OCI-LY7 (cell line): ENCODE measurements at regions not wholly inside any gene's neighbourhood (a gene's known extent, or its start where the extent isn't known, plus 50 kb on each side); places are given as distances from the start of the nearest gene placed in this dataset.

ENCODE experiments used
- EZH2phosphoT487 ChIP-seq: fragments of 200-600 bp; sonication (generic); IDR thresholded peaks from 2 replicates; pipeline ENCODE4 v1.6.1; 2018; ENCODE audit warnings: low read depth, borderline replicate concordance, mild to moderate bottlenecking, mixed run types, antibody characterized with exemption, low read length, moderate library complexity, mixed read lengths
- TF ChIP-seq, protein P1 (sequence below): fragments of 200-600 bp; sonication (generic); conservative IDR thresholded peaks from 2 replicates; pipeline ENCODE4 v1.5.1; 2014; ENCODE audit warnings: mild to moderate bottlenecking, antibody characterized with exemption, low read length, moderate library complexity, mixed read lengths

- TF ChIP-seq EZH2phosphoT487 = no peak
- TF ChIP-seq, protein P1, sequence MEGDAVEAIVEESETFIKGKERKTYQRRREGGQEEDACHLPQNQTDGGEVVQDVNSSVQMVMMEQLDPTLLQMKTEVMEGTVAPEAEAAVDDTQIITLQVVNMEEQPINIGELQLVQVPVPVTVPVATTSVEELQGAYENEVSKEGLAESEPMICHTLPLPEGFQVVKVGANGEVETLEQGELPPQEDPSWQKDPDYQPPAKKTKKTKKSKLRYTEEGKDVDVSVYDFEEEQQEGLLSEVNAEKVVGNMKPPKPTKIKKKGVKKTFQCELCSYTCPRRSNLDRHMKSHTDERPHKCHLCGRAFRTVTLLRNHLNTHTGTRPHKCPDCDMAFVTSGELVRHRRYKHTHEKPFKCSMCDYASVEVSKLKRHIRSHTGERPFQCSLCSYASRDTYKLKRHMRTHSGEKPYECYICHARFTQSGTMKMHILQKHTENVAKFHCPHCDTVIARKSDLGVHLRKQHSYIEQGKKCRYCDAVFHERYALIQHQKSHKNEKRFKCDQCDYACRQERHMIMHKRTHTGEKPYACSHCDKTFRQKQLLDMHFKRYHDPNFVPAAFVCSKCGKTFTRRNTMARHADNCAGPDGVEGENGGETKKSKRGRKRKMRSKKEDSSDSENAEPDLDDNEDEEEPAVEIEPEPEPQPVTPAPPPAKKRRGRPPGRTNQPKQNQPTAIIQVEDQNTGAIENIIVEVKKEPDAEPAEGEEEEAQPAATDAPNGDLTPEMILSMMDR = no peak
Measured at GRCh38 chr6:139496654-139497344, 122.4 kb upstream of the CITED2 start.
